ENCODE measurements at regions not wholly inside any gene's neighbourhood (a gene's known extent, or its start where the extent isn't known, plus 50 kb on each side); places are given as distances from the start of the nearest gene placed in this dataset.
"Not testable (repeated sequence)": the region's sequence is repeated elsewhere in the genome, so short reads cannot be mapped to it uniquely, and the experiment has no call there.

DNA sequence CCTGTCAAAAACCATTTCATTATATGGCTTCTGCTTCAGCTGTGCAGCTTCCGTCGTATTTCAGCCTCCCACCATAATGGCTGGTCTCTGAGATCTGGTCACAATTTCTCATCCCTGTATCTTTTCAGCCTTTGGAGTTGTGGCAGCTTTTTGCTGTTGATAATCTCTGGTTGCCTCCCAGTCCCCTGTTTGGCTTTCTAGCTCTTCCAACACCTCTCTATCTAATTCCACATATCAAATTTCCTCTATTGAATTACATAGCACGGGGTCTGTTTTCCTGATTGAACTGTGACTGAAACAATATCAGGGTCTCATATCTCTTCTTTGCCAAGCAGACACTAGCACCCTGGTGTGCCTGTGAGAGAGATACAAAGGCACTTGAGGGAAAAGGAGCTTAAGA is 222.1 kb upstream of the OBI1 start:
- Histone ChIP-seq H3K4me1 (ENCODE audit: insufficient read depth) (no peaks in the 10 kb centered on the region), H3K4me3 (ENCODE audit: low read depth, low read length) (no peak overlapping the region), H3K27ac (ENCODE audit: low read depth) (no peak overlapping the region), H3K36me3 (ENCODE audit: insufficient read depth) (no peaks in the 10 kb centered on the region)
- WGBS = 44% methylated on average over 3 of the region's 3 CpGs
- DNase-seq (ENCODE audit: extremely low spot score) = no peak

GRCh38 chr13:78876915-78877549 is 218.1 kb upstream of the OBI1 start:
- H3K4me3 ChIP-seq (ENCODE audit: low read depth, low read length) = no peak overlapping the region
- no peaks in the 10 kb centered on the region for H3K4me1 ChIP-seq (ENCODE audit: insufficient read depth)
- 81% methylated on average over 1 of the region's 1 CpG for WGBS
- DNase-seq (ENCODE audit: extremely low spot score) = no peak
- H3K27ac ChIP-seq (ENCODE audit: low read depth) = no peak overlapping the region
- H3K36me3 ChIP-seq (ENCODE audit: insufficient read depth) = no peaks in the 10 kb centered on the region

DNA sequence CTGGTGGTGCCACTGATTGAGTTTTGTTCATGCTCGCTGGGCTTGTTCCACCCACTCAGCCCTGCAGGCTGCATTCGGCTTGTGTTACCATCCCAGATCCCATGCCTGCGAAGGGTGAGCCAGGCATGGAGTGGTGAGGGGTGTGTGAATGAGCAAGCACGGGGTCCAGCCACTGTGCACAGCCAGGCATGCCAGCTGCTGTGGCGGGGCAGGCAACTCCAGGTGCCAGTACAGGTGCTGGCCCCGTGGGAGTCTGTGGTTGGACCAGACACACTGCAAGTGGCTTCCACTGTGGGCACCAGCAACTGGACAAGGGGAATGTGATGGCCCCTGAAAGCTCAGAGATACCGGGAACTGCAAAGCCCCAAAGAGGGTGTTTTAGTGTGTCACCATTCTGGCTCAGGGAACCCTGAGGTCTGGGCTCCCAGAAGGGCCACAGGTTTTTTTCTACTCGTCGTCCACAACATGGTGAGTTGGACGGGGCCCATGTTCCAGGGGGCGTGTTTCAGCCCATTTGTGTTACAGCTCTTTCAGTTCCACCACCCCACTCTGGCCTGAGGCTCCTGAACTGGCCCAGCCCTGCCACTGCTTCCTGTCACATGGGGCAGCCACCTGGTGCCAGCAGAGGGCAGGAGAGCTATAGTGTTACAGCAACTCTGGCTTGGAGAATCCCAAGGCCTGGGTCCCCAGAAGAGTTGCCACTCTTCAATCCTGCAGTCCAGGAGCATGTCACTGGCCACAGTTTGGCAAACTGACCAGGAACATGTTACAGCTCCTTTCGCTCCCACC is 217.0 kb upstream of the OBI1 start:
- Histone ChIP-seq H3K4me1 (ENCODE audit: insufficient read depth) (no peaks in the 10 kb centered on the region), H3K36me3 (ENCODE audit: insufficient read depth) (no peaks in the 10 kb centered on the region), H3K4me3 (ENCODE audit: low read depth, low read length) (no peak overlapping the region), H3K27ac (ENCODE audit: low read depth) (no peak overlapping the region)
- no peak for DNase-seq (ENCODE audit: extremely low spot score)
- WGBS = 81% methylated on average over 12 of the region's 12 CpGs

DNA sequence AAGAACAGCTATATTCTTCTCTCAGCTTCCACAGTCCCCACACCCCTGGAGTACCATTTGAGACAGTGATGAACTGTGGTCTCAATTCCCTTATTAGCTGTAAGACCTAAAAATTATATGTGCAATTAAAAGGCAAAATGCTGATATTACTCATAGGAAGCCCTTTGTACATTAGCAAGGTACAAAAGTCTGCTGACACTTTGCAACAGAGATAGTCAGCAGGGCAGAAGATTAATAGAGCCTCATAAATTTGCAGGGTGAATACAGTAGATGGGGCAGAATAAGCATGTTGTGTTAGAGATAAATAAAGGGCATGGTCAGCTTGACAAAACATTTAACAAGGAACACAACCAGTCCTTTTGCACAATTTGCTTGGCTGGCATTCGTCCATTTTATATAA is 210.0 kb upstream of the OBI1 start:
- DNase-seq (ENCODE audit: extremely low spot score) = no peak
- Histone ChIP-seq H3K36me3 (ENCODE audit: insufficient read depth) (no peaks in the 10 kb centered on the region), H3K4me3 (ENCODE audit: low read depth, low read length) (no peak overlapping the region), H3K27ac (ENCODE audit: low read depth) (no peak overlapping the region), H3K4me1 (ENCODE audit: insufficient read depth) (no peaks in the 10 kb centered on the region)
- WGBS = 58% methylated on average over 1 of the region's 1 CpG

- DNase-seq (ENCODE audit: extremely low spot score) = no peak
- WGBS = 26% methylated on average over 3 of the region's 3 CpGs
- Histone ChIP-seq H3K27ac (ENCODE audit: low read depth) (no peak overlapping the region), H3K4me3 (ENCODE audit: low read depth, low read length) (no peak overlapping the region), H3K36me3 (ENCODE audit: insufficient read depth) (no peaks in the 10 kb centered on the region), H3K4me1 (ENCODE audit: insufficient read depth) (no peaks in the 10 kb centered on the region)
These were observed 208.7 kb upstream of the OBI1 start for GRCh38 chr13:78867655-78868054.

- H3K36me3 ChIP-seq (ENCODE audit: insufficient read depth); H3K27ac ChIP-seq (ENCODE audit: low read depth); H3K4me1 ChIP-seq (ENCODE audit: insufficient read depth); H3K4me3 ChIP-seq (ENCODE audit: low read depth, low read length); DNase-seq (ENCODE audit: extremely low spot score): not testable (repeated sequence)
- 61% methylated on average over 6 of the region's 6 CpGs for WGBS
These were observed 207.1 kb upstream of the OBI1 start for GRCh38 chr13:78866076-78866475.

GRCh38 chr13:78862446-78862845 is 203.5 kb upstream of the OBI1 start:
- H3K4me1 ChIP-seq (ENCODE audit: insufficient read depth) = no peaks in the 10 kb centered on the region
- no peak for DNase-seq (ENCODE audit: extremely low spot score)
- no peak overlapping the region for H3K27ac ChIP-seq (ENCODE audit: low read depth)
- H3K4me3 ChIP-seq (ENCODE audit: low read depth, low read length) = no peak overlapping the region
- H3K36me3 ChIP-seq (ENCODE audit: insufficient read depth) = no peaks in the 10 kb centered on the region
- WGBS = 78% methylated on average over 1 of the region's 1 CpG

DNA sequence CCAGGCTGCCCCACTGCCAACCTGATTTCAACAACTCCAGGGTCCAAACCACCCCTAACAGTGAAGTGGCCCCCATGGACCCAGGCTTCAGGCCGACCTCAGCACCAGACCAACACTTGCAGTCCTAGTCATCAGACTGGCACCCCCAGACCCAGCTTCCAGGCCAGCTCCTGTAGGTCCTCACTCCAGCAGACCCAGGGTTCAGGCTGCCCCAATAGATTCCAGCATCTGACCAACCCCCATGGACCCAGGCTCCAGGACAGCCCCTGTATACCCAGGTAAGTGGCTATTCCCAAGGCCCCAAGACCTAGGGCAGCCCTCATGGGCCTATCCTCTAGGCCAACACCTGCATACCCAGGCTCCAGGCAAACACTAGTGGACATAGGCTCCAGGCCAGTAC is 193.8 kb upstream of the OBI1 start:
- Histone ChIP-seq H3K4me3 (ENCODE audit: low read depth, low read length) (no peak overlapping the region), H3K27ac (ENCODE audit: low read depth) (no peak overlapping the region)
- WGBS = 86% methylated on average over 1 of the region's 1 CpG

GRCh38 chr13:78845656-78846365 is 186.9 kb upstream of the OBI1 start:
- Histone ChIP-seq H3K27ac (ENCODE audit: low read depth) (no peak overlapping the region), H3K4me3 (ENCODE audit: low read depth, low read length) (no peak overlapping the region), H3K4me1 (ENCODE audit: insufficient read depth) (no peaks in the 10 kb centered on the region), H3K36me3 (ENCODE audit: insufficient read depth) (no peaks in the 10 kb centered on the region)
- 61% methylated on average over 3 of the region's 3 CpGs for whole genome bisulfite sequencing
- no peak for DNase-seq (ENCODE audit: extremely low spot score)

More for the DNA sequence above, 193.8 kb upstream of the OBI1 start:
- Histone ChIP-seq H3K4me1 (ENCODE audit: insufficient read depth) (no peaks in the 10 kb centered on the region), H3K36me3 (ENCODE audit: insufficient read depth) (no peaks in the 10 kb centered on the region)
- no peak for DNase-seq (ENCODE audit: extremely low spot score)

- no peaks in the 10 kb centered on the region for H3K4me1 ChIP-seq (ENCODE audit: insufficient read depth)
- WGBS = 63% methylated on average over 4 of the region's 4 CpGs
- no peak overlapping the region for H3K4me3 ChIP-seq (ENCODE audit: low read depth, low read length)
- no peak for DNase-seq (ENCODE audit: extremely low spot score)
- H3K27ac ChIP-seq (ENCODE audit: low read depth) = no peak overlapping the region
- H3K36me3 ChIP-seq (ENCODE audit: insufficient read depth) = no peaks in the 10 kb centered on the region
These were observed 185.2 kb upstream of the OBI1 start for GRCh38 chr13:78844106-78844505.

DNA sequence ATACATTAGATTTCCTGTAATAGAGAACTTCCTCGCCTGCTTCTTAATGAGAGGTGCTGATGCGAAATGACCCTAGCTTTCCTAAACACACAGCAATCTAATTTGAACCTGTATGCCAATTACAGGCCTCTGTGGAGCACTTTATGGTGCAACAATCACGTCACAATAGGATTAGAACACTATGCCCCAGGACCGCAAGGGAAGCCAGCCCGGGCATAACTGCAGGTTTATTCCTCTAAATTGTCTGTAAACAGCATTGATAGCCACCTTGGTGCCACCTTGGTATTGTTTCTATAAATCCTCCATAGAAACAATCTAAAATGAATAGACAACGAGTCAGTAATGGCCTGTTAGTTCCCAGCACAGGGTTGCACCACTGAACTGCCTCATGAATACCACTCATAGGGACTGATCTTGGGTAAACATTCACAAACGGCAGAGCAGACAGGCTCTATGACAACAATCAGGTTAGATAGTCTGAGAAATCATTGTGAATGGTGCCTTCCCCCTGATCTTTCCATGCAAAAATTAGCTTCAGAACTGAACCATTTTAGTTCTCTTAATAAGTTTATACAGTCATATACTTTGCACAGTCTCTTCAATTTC is 182.5 kb upstream of the OBI1 start:
- DNase-seq (ENCODE audit: extremely low spot score) = no peak
- H3K36me3 ChIP-seq (ENCODE audit: insufficient read depth) = no peaks in the 10 kb centered on the region
- H3K27ac ChIP-seq (ENCODE audit: low read depth) = no peak overlapping the region
- H3K4me1 ChIP-seq (ENCODE audit: insufficient read depth) = no peaks in the 10 kb centered on the region
- H3K4me3 ChIP-seq (ENCODE audit: low read depth, low read length) = no peak overlapping the region
- 49% methylated on average over 7 of the region's 7 CpGs for WGBS

DNA sequence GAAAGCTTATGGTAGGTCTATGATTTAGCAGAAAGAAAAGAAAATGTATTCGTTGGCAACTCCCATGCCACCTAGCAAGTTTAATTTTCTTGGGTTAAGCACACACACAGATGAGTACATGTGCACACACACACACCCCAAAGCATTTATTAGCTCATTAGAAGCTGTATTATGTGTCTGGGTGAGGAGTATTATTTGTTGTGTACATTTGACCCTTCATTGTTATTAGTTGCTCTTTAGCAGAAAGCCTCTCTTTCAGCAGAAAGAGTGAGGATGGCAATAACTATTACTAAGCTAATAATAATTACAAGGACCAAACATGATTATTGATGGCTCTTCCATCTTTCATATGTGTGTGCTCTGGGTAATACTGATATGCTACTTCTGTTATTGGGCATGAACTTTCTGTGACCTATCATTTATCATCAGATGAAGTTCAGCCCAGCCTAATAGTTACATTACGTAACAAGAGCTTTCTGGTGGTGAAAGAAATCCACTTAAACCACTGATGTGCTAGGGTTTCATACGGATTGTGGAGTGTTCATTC is 177.4 kb upstream of the OBI1 start:
- no peak overlapping the region for H3K27ac ChIP-seq (ENCODE audit: low read depth)
- no peak for DNase-seq (ENCODE audit: extremely low spot score)
- no peaks in the 10 kb centered on the region for H3K36me3 ChIP-seq (ENCODE audit: insufficient read depth)
- no peak overlapping the region for H3K4me3 ChIP-seq (ENCODE audit: low read depth, low read length)
- no peaks in the 10 kb centered on the region for H3K4me1 ChIP-seq (ENCODE audit: insufficient read depth)
- WGBS = 62% methylated on average over 3 of the region's 3 CpGs

- H3K36me3 ChIP-seq (ENCODE audit: insufficient read depth) = no peaks in the 10 kb centered on the region
- no peak overlapping the region for H3K4me3 ChIP-seq (ENCODE audit: low read depth, low read length)
- no peaks in the 10 kb centered on the region for H3K4me1 ChIP-seq (ENCODE audit: insufficient read depth)
- 64% methylated on average over 3 of the region's 3 CpGs for WGBS
- no peak overlapping the region for H3K27ac ChIP-seq (ENCODE audit: low read depth)
- DNase-seq (ENCODE audit: extremely low spot score) = no peak
These were observed 173.5 kb upstream of the OBI1 start for GRCh38 chr13:78832461-78832860.
